ENCODE measurements at regions not wholly inside any gene's neighbourhood (a gene's known extent, or its start where the extent isn't known, plus 50 kb on each side); places are given as distances from the start of the nearest gene placed in this dataset.
"Not testable (repeated sequence)": the region's sequence is repeated elsewhere in the genome, so short reads cannot be mapped to it uniquely, and the experiment has no call there.

DNA sequence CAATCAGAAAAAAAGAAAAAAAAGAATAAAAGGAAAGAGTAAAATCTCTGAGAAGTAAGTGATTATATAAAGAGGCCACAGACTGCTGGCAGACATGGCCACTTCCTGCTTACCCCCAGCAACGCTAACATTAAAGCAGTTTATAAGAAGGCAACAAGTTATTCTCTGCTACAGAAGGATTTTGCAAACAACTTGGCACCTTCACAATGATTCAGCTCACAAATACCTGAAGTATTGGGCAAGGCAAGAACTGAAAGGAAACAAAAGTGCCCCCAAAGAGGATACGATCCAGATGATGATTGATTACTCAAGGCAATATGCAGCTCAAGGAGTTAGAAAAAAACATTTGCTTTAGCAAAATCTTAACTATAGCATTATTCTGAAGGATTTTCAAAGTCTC is 718.8 kb downstream of the KLHL13 start:
- Histone ChIP-seq H3K79me2 (ENCODE audit: low read length) (no peaks in the 10 kb centered on the region), H3K4me3 (ENCODE audit: low read length) (no peak overlapping the region), H3K4me1 (ENCODE audit: low read length) (no peaks in the 10 kb centered on the region), H3K9me3 (replicated peaks; ENCODE audit: insufficient read depth, low read length) (no peaks in the 10 kb centered on the region), H3K36me3 (replicated peaks; ENCODE audit: insufficient read depth, low read length) (no peaks in the 10 kb centered on the region), H3K27me3 (replicated peaks; ENCODE audit: insufficient read depth, low read length) (no peaks in the 10 kb centered on the region), H2AFZ (ENCODE audit: low read length) (no peak overlapping the region), H3K9ac (ENCODE audit: low read length) (no peak overlapping the region), H4K20me1 (ENCODE audit: insufficient read depth, low read length) (no peaks in the 10 kb centered on the region), H3K27ac (ENCODE audit: low read length) (no peak overlapping the region), H3K4me2 (ENCODE audit: low read depth, low read length) (no peak overlapping the region), H3K9me2 (replicated peaks; ENCODE audit: insufficient read depth, low read length) (no peaks in the 10 kb centered on the region), H3F3A (ENCODE audit: insufficient read depth, low read length) (no peaks in the 10 kb centered on the region)
- DNase-seq, result no peak
- no peak for TF ChIP-seq EZH2phosphoT487 (IDR thresholded peaks at IDR 0.05; ENCODE audit: low read length)
- TF ChIP-seq, protein P1, sequence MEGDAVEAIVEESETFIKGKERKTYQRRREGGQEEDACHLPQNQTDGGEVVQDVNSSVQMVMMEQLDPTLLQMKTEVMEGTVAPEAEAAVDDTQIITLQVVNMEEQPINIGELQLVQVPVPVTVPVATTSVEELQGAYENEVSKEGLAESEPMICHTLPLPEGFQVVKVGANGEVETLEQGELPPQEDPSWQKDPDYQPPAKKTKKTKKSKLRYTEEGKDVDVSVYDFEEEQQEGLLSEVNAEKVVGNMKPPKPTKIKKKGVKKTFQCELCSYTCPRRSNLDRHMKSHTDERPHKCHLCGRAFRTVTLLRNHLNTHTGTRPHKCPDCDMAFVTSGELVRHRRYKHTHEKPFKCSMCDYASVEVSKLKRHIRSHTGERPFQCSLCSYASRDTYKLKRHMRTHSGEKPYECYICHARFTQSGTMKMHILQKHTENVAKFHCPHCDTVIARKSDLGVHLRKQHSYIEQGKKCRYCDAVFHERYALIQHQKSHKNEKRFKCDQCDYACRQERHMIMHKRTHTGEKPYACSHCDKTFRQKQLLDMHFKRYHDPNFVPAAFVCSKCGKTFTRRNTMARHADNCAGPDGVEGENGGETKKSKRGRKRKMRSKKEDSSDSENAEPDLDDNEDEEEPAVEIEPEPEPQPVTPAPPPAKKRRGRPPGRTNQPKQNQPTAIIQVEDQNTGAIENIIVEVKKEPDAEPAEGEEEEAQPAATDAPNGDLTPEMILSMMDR (IDR thresholded peaks at IDR 0.05; ENCODE audit: low read length), result no peak
- TF ChIP-seq EZH2 (optimal IDR thresholded peaks at IDR 0.05; ENCODE audit: low read depth, low read length), result no peak

DNA sequence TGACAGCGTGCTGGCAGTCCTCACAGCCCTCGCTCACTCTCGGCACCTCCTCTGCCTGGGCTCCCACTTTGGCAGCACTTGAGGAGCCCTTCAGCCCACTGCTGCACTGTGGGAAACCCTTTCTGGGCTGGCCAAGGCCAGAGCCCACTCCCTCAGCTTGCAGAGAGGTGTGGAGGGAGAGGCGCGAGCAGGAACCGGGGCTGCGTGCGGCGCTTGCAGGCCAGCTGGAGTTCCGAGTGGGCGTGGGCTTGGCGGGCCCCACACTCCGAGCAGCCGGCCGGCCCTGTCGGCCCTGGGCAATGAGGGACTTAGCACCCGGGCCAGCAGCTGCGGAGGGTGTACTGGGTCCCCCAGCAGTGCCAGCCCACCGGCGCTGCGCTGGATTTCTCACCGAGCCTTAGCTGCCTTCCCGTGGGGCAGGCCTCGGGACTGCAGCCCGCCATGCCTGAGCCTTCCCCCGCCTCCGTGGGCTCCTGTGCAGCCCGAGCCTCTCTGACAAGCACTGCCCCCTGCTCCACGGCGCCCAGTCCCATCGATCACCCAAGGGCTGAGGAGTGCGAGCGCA is 722.0 kb downstream of the KLHL13 start:
- not testable (repeated sequence) for H3K4me1 ChIP-seq (ENCODE audit: low read length); H4K20me1 ChIP-seq (ENCODE audit: insufficient read depth, low read length); H2AFZ ChIP-seq (ENCODE audit: low read length); H3K27ac ChIP-seq (ENCODE audit: low read length); H3K79me2 ChIP-seq (ENCODE audit: low read length); H3K9me2 ChIP-seq (replicated peaks; ENCODE audit: insufficient read depth, low read length); DNase-seq; H3K4me3 ChIP-seq (ENCODE audit: low read length); H3K9me3 ChIP-seq (replicated peaks; ENCODE audit: insufficient read depth, low read length); H3K9ac ChIP-seq (ENCODE audit: low read length); H3K36me3 ChIP-seq (replicated peaks; ENCODE audit: insufficient read depth, low read length); H3K27me3 ChIP-seq (replicated peaks; ENCODE audit: insufficient read depth, low read length); H3F3A ChIP-seq (ENCODE audit: insufficient read depth, low read length); H3K4me2 ChIP-seq (ENCODE audit: low read depth, low read length)

DNA sequence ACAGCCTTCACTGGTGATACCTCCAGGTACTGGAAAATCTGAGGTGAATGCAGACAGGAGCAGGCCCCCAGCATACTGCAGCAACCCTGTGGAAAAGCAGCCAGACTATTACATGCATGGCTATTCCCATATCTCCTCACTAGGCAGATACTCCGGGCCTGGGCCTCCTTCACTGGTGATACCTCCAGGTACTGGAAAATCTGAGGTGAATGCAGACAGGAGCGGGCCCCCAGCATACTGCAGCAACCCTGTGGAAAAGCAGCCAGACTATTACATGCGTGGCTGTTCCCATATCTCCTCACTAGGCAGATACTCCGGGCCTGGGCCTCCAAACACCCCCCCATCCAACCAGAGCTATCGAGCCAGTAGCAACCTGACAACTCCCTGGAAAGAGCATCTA is 724.2 kb downstream of the KLHL13 start:
- not testable (repeated sequence) for H3K4me2 ChIP-seq (ENCODE audit: low read depth, low read length); DNase-seq; H3K79me2 ChIP-seq (ENCODE audit: low read length); H3K4me3 ChIP-seq (ENCODE audit: low read length); H3K9me2 ChIP-seq (replicated peaks; ENCODE audit: insufficient read depth, low read length); H3K9ac ChIP-seq (ENCODE audit: low read length); H3F3A ChIP-seq (ENCODE audit: insufficient read depth, low read length); H3K36me3 ChIP-seq (replicated peaks; ENCODE audit: insufficient read depth, low read length); H3K27ac ChIP-seq (ENCODE audit: low read length); H4K20me1 ChIP-seq (ENCODE audit: insufficient read depth, low read length); H3K4me1 ChIP-seq (ENCODE audit: low read length); H3K9me3 ChIP-seq (replicated peaks; ENCODE audit: insufficient read depth, low read length); H3K27me3 ChIP-seq (replicated peaks; ENCODE audit: insufficient read depth, low read length); H2AFZ ChIP-seq (ENCODE audit: low read length)

DNA sequence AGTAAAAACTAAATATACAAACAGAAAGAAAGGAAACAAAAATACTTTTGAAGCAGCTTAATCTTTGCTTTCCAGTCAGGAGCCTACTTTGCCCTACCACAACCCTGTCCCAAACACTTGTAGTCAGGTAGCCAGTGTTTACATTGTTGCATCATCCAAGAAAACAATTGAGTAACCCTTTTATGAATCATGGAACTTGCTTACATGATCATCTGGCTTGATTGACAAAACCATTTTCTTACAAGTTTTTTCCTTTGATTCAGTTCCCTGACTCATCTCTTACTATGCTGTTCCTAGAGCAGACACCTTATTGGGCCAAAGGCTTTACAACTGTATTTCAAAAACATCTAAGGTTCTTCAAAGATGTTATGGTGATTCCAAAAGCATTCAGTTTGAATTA is 740.1 kb downstream of the KLHL13 start:
- Histone ChIP-seq H3K4me3 (ENCODE audit: low read length) (no peak overlapping the region), H3K9ac (ENCODE audit: low read length) (no peak overlapping the region), H4K20me1 (ENCODE audit: insufficient read depth, low read length) (no peaks in the 10 kb centered on the region), H2AFZ (ENCODE audit: low read length) (no peak overlapping the region), H3K79me2 (ENCODE audit: low read length) (no peaks in the 10 kb centered on the region), H3F3A (ENCODE audit: insufficient read depth, low read length) (no peaks in the 10 kb centered on the region), H3K9me3 (replicated peaks; ENCODE audit: insufficient read depth, low read length) (no peaks in the 10 kb centered on the region), H3K36me3 (replicated peaks; ENCODE audit: insufficient read depth, low read length) (no peaks in the 10 kb centered on the region), H3K4me2 (ENCODE audit: low read depth, low read length) (no peak overlapping the region), H3K9me2 (replicated peaks; ENCODE audit: insufficient read depth, low read length) (no peaks in the 10 kb centered on the region), H3K27ac (ENCODE audit: low read length) (no peak overlapping the region), H3K27me3 (replicated peaks; ENCODE audit: insufficient read depth, low read length) (no peaks in the 10 kb centered on the region), H3K4me1 (ENCODE audit: low read length) (no peaks in the 10 kb centered on the region)
- DNase-seq, result no peak
- TF ChIP-seq EZH2 (optimal IDR thresholded peaks at IDR 0.05; ENCODE audit: low read depth, low read length) (no peak), EZH2phosphoT487 (IDR thresholded peaks at IDR 0.05; ENCODE audit: low read length) (no peak)
- TF ChIP-seq, protein P1 (IDR thresholded peaks at IDR 0.05; ENCODE audit: low read length), result no peak
